Upper lobe of left lung (tissue), 6 donors: ENCODE measurements at regions not wholly inside any gene's neighbourhood (a gene's known extent, or its start where the extent isn't known, plus 50 kb on each side); places are given as distances from the start of the nearest gene placed in this dataset.
"Not testable (repeated sequence)": the region's sequence is repeated elsewhere in the genome, so short reads cannot be mapped to it uniquely, and the experiment has no call there.

Experiments
- ATAC-seq, 2 donors: fragments of 200-7000 bp; cut with Tn5 transposase; one replicate each; pipeline ENCODE4 v1.9.1; 2022; ENCODE audit warnings: mild to moderate bottlenecking in 2 of 2, moderate library complexity in 2 of 2; ENCODE audit not compliant: low FRiP score in 2 of 2
- DNase-seq, 2 donors: peaks; one replicate each; pipeline ENCODE4 v3.0.0-alpha.2; 2019 to 2020
- H3K27ac ChIP-seq, 4 donors: fragments of 200-600 bp; sonication (generic); one replicate each; pipeline ENCODE4 v1.5.1; 2016 to 2019
- H3K27me3 ChIP-seq, 4 donors: fragments of 200-600 bp; sonication (generic); one replicate each; pipeline ENCODE4 v1.5.1; 2017 to 2019
- H3K36me3 ChIP-seq, 4 donors: fragments of 200-600 bp; sonication (generic); one replicate each; pipeline ENCODE4 v1.5.1; 2016 to 2019
- H3K4me1 ChIP-seq, 4 donors: fragments of 200-600 bp; sonication (generic); one replicate each; pipeline ENCODE4 v1.5.1; 2018 to 2019
- H3K4me3 ChIP-seq, 4 donors: fragments of 200-600 bp; sonication (generic); one replicate each; pipeline ENCODE4 v1.5.1; 2017 to 2019; ENCODE audit warnings: mild to moderate bottlenecking in 2 of 4, moderate library complexity in 1 of 4
- H3K9me3 ChIP-seq, 4 donors: fragments of 200-600 bp; sonication (generic); one replicate each; pipeline ENCODE4 v1.5.1; 2018 to 2019
- EP300 ChIP-seq, 4 donors: sonication (generic); formaldehyde crosslinking; IDR thresholded peaks; one replicate each; pipeline ENCODE4 v1.5.1; 2017; ENCODE audit warnings: antibody characterized with exemption in 4 of 4, control low read depth in 2 of 4
- POLR2A ChIP-seq, 4 donors: fragments of 450-650 bp; IDR thresholded peaks; one replicate each; pipeline ENCODE4 v1.5.1; 2016 to 2017; ENCODE audit warnings: antibody characterized with exemption in 4 of 4, mild to moderate bottlenecking in 2 of 4
- POLR2AphosphoS5 ChIP-seq, 2 donors: sonication (generic); formaldehyde crosslinking; IDR thresholded peaks; one replicate each; pipeline ENCODE4 v1.5.1; 2017; ENCODE audit warnings: antibody characterized with exemption in 2 of 2
- WGBS, 2 donors: methylation state at CpG; one replicate each; pipeline ENCODE4 v1.1.5; 2017 to 2018; 5-methylcytosine and 5-hydroxymethylcytosine counted together
- TF ChIP-seq, protein P1 (sequence below), 6 experiments: fragments of 450-650 bp in 4 of 6; fragments of 200-600 bp in 2 of 6; sonication (generic) in 2 of 6; IDR thresholded peaks; one replicate each; pipeline ENCODE4 v1.5.1; 2016 to 2019; ENCODE audit warnings: antibody characterized with exemption in 6 of 6
- donor health status: DM: no; HTN: no; CAD: no; lungs with moderate emphysema.
- donor health status: DM: no; HTN: yes; CAD: no; lungs with severe emphysema.

DNA sequence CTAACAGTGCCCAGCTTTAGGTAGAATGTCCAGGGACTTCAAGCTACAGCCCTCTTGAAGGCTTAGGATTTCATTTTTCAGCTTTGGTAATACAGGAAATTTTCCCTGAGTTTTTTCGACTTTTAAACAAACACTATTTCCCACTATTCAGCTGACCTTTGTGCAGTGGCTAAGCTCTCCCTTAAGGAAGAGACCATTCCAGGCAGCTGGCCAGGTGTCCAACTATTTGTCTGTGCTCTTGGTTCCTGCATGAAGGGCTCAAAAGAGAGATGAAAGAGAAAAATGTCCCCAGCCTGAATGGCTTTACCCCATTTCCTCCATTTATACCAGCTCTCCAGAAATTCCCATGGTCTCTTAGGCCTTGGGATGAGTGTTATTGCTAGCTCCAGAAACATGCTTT lies 111.9 kb upstream of the KLF8 start:
- no peak overlapping the region for H3K27ac ChIP-seq
- no peaks in the 10 kb centered on the region for H3K36me3 ChIP-seq
- H3K9me3 ChIP-seq, result no peaks in the 10 kb centered on the region
- no peak for ATAC-seq
- no peaks in the 10 kb centered on the region for H3K4me1 ChIP-seq
- no peaks in the 10 kb centered on the region for H3K27me3 ChIP-seq
- WGBS, 2 donors, result 50 to 68% methylated on average over 1 of the region's 1 CpG
- H3K4me3 ChIP-seq, result no peak overlapping the region
- TF ChIP-seq, protein P1, sequence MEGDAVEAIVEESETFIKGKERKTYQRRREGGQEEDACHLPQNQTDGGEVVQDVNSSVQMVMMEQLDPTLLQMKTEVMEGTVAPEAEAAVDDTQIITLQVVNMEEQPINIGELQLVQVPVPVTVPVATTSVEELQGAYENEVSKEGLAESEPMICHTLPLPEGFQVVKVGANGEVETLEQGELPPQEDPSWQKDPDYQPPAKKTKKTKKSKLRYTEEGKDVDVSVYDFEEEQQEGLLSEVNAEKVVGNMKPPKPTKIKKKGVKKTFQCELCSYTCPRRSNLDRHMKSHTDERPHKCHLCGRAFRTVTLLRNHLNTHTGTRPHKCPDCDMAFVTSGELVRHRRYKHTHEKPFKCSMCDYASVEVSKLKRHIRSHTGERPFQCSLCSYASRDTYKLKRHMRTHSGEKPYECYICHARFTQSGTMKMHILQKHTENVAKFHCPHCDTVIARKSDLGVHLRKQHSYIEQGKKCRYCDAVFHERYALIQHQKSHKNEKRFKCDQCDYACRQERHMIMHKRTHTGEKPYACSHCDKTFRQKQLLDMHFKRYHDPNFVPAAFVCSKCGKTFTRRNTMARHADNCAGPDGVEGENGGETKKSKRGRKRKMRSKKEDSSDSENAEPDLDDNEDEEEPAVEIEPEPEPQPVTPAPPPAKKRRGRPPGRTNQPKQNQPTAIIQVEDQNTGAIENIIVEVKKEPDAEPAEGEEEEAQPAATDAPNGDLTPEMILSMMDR (IDR thresholded peaks at IDR 0.05), result no peak
- TF ChIP-seq POLR2A (IDR thresholded peaks at IDR 0.05) (no peak), EP300 (IDR thresholded peaks at IDR 0.05) (no peak), POLR2AphosphoS5 (IDR thresholded peaks at IDR 0.05) (no peak)
- DNase-seq, result no peak

GRCh38 chrX:56125946-56126345 lies 106.2 kb upstream of the KLF8 start:
- ATAC-seq, result no peak
- Histone ChIP-seq H3K36me3 (no peaks in the 10 kb centered on the region), H3K27ac (no peak overlapping the region), H3K27me3 (no peaks in the 10 kb centered on the region), H3K9me3 (no peaks in the 10 kb centered on the region), H3K4me1 (no peaks in the 10 kb centered on the region), H3K4me3 (no peak overlapping the region)
- TF ChIP-seq POLR2A (IDR thresholded peaks at IDR 0.05), result no peak
- TF ChIP-seq, protein P1 (IDR thresholded peaks at IDR 0.05), result no peak
- TF ChIP-seq EP300 (IDR thresholded peaks at IDR 0.05), result no peak
- TF ChIP-seq POLR2AphosphoS5 (IDR thresholded peaks at IDR 0.05), result no peak
- no peak for DNase-seq
- WGBS, 2 donors, result 45 to 47% methylated on average over 1 of the region's 1 CpG

GRCh38 chrX:56130031-56130430 lies 102.1 kb upstream of the KLF8 start:
- TF ChIP-seq POLR2A (IDR thresholded peaks at IDR 0.05), result no peak
- TF ChIP-seq, protein P1 (IDR thresholded peaks at IDR 0.05), result no peak
- TF ChIP-seq POLR2AphosphoS5 (IDR thresholded peaks at IDR 0.05), result no peak
- no peak for TF ChIP-seq EP300 (IDR thresholded peaks at IDR 0.05)
- Histone ChIP-seq H3K36me3 (no peaks in the 10 kb centered on the region), H3K9me3 (no peaks in the 10 kb centered on the region), H3K4me1 (no peaks in the 10 kb centered on the region), H3K27me3 (no peaks in the 10 kb centered on the region), H3K27ac (no peak overlapping the region), H3K4me3 (no peak overlapping the region)
- DNase-seq (no peak), ATAC-seq (no peak)
- WGBS, 2 donors, result 79% methylated on average over 3 of the region's 3 CpGs; no CpG with 5 or more reads in 1 of the 2 donors

- Histone ChIP-seq H3K4me3 (no peak overlapping the region), H3K27ac (no peak overlapping the region), H3K9me3 (no peaks in the 10 kb centered on the region), H3K27me3 (no peaks in the 10 kb centered on the region), H3K4me1 (no peaks in the 10 kb centered on the region), H3K36me3 (no peaks in the 10 kb centered on the region)
- DNase-seq (no peak), ATAC-seq (no peak)
- WGBS, 2 donors, result 78% methylated on average over 3 of the region's 3 CpGs; no CpG with 5 or more reads in 1 of the 2 donors
- TF ChIP-seq POLR2A (IDR thresholded peaks at IDR 0.05) (no peak), EP300 (IDR thresholded peaks at IDR 0.05) (no peak), POLR2AphosphoS5 (IDR thresholded peaks at IDR 0.05) (no peak)
- TF ChIP-seq, protein P1 (IDR thresholded peaks at IDR 0.05), result no peak
These were observed 101.7 kb upstream of the KLF8 start for GRCh38 chrX:56130436-56130835.

DNA sequence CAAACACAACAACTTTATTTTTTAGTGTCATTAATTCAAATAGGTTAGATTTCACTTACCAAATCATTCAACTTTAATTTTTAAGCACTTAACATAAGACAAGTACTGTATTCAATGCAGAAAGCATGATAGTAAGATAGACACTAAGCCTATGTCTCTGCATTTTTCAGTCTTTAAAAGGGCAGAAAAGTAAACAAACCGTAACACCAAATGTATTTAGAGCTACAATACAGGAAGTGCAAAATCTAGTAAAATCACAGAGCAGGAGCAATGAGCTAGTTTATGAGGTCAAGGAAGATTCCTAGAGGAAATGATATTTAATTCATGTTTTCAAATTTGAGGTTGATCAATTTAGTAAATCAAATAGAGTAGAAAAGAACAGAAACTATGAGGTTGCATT lies 68.0 kb upstream of the KLF8 start:
- DNase-seq, ATAC-seq, H3K27me3 ChIP-seq, H3K4me1 ChIP-seq, H3K4me3 ChIP-seq, H3K36me3 ChIP-seq, H3K27ac ChIP-seq: not testable (repeated sequence)
- no CpG with 5 or more reads among the region's 1 CpG for WGBS, 2 donors
- peaks cover 0 to 22% (median 0%) of the 10 kb centered on the region in 4 donors for H3K9me3 ChIP-seq
